ENCODE measurements at regions not wholly inside any gene's neighbourhood (a gene's known extent, or its start where the extent isn't known, plus 50 kb on each side); places are given as distances from the start of the nearest gene placed in this dataset.
"Not testable (repeated sequence)": the region's sequence is repeated elsewhere in the genome, so short reads cannot be mapped to it uniquely, and the experiment has no call there.

DNA sequence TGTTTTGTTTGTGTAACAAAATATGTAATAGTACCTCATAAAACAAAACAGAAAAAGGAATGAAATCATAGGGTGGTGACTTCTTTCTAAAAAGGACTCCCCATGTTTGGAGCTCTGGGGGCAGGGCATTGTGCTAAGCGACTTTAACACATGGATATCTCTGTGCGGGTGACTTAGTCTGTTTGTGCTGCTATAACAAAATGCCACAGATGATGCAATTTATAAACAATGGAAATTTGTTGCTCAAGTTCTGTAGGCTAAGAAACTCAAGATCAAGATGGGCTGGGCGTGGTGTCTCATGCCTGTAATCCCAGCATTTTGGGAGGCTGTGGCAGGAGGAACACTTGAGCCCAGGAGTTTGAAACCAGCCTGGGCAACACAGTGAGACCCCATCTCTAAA, 85.4 kb upstream of the SIM2 start:
- 89% methylated on average over 3 of the region's 3 CpGs for WGBS

DNA sequence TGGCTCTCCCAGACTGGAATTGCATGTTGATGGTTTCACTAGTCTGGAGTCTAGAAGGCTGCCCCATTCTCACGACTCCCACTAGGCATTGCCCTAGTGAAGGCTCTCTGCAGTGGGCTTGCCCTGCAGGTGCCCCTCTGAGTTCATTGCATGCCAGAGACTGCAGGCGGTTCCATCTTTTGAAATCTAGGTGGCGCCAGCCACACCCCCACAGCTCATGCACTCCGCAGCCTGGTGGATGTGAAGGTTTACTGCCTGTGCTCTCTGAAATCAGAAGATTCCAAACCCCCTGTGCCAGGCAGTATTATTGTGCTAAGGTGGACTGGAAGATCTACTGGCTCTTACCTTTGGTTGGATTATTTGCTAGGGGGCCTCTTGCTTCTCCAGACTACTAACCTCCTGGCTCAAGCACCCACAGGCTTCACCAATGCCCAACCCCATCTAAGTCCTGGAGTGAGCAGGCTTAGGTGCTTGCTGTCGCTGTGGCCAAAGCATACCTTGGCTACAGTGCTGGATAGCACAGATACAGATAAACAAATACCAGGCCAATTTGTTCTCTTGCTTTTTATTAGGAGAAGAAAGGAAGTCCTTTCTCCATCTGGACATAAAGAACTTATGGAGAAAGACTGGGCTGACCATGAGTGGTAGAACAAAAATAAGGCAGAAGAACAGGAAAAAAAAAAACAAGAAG, 83.5 kb upstream of the SIM2 start:
- Histone ChIP-seq H3K9me3 (no peaks in the 10 kb centered on the region), H3K36me3 (no peaks in the 10 kb centered on the region), H3K27me3 (replicated peaks; ENCODE audit: insufficient read depth) (no peaks in the 10 kb centered on the region), H3K27ac (peak overlapping the region; percentile 36 to 63), H3K4me1 (replicated peaks) (peaks cover 17% of the 10 kb centered on the region), H3K4me3 (no peak overlapping the region)
- TF ChIP-seq POLR2AphosphoS5 (IDR thresholded peaks at IDR 0.05) = peak; percentile 73
- no peak for TF ChIP-seq POLR2A (IDR thresholded peaks at IDR 0.05)
- DNase-seq (ENCODE audit: low spot score) = peak; percentile 26
- WGBS = 67% methylated on average over 5 of the region's 5 CpGs
- intact Hi-C loops (cut with DNase I) = no loop called here

More for the DNA sequence above, 85.4 kb upstream of the SIM2 start:
- H3K4me1 ChIP-seq (replicated peaks) = peaks cover 17% of the 10 kb centered on the region
- no peaks in the 10 kb centered on the region for H3K9me3 ChIP-seq
- intact Hi-C loops (cut with DNase I) = no loop called here
- no peak for DNase-seq (ENCODE audit: low spot score)
- H3K27ac ChIP-seq = peak overlapping the region in 1 of 2 donors; percentile 44
- H3K27me3 ChIP-seq (replicated peaks; ENCODE audit: insufficient read depth) = no peaks in the 10 kb centered on the region
- TF ChIP-seq POLR2A (IDR thresholded peaks at IDR 0.05) (no peak), POLR2AphosphoS5 (IDR thresholded peaks at IDR 0.05) (no peak)
- TF ChIP-seq, protein P1, sequence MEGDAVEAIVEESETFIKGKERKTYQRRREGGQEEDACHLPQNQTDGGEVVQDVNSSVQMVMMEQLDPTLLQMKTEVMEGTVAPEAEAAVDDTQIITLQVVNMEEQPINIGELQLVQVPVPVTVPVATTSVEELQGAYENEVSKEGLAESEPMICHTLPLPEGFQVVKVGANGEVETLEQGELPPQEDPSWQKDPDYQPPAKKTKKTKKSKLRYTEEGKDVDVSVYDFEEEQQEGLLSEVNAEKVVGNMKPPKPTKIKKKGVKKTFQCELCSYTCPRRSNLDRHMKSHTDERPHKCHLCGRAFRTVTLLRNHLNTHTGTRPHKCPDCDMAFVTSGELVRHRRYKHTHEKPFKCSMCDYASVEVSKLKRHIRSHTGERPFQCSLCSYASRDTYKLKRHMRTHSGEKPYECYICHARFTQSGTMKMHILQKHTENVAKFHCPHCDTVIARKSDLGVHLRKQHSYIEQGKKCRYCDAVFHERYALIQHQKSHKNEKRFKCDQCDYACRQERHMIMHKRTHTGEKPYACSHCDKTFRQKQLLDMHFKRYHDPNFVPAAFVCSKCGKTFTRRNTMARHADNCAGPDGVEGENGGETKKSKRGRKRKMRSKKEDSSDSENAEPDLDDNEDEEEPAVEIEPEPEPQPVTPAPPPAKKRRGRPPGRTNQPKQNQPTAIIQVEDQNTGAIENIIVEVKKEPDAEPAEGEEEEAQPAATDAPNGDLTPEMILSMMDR (IDR thresholded peaks at IDR 0.05) = no peak
- no peaks in the 10 kb centered on the region for H3K36me3 ChIP-seq
- no peak overlapping the region for H3K4me3 ChIP-seq

DNA sequence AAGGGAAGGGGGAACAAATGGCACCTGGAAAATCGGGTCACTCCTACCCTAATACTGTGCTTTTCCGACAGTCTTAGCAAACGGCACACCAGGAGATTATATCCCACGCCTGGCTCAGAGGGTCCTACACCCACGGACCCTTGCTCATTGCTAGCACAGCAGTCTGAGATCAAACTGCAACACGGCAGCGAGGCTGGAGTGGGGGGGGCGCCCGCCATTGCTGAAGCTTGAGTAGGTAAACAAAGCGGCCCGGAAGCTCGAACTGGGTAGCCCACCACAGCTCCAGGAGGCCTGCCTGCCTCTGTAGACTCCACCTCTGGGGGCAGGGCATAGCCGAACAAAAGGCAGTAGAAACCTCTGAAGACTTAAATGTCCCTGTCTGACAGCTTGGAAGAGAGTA, 82.1 kb upstream of the SIM2 start:
- H3K27me3 ChIP-seq (replicated peaks; ENCODE audit: insufficient read depth); H3K27ac ChIP-seq; H3K9me3 ChIP-seq; H3K4me3 ChIP-seq; H3K36me3 ChIP-seq; intact Hi-C loops (cut with DNase I); DNase-seq (ENCODE audit: low spot score): not testable (repeated sequence)
- H3K4me1 ChIP-seq (replicated peaks) = peaks cover 10% of the 10 kb centered on the region
- 92% methylated on average over 13 of the region's 13 CpGs for whole genome bisulfite sequencing

DNA sequence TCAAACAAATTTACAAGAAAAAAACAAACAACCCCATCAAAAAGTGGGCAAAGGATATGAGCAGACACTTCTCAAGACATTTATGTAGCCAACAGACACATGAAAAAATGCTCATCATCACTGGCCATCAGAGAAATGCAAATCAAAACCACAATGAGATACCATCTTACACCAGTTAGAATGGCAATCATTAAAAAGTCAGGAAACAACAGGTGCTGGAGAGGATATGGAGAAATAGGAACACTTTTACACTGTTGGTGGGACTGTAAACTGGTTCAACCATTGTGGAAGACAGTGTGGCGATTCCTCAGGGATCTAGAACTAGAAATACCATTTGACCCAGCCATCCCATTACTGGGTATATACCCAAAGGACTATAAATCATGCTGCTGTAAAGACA, 77.1 kb upstream of the SIM2 start:
- H3K27me3 ChIP-seq (replicated peaks; ENCODE audit: insufficient read depth); intact Hi-C loops (cut with DNase I); H3K27ac ChIP-seq; H3K9me3 ChIP-seq; H3K4me3 ChIP-seq; DNase-seq (ENCODE audit: low spot score); H3K4me1 ChIP-seq (replicated peaks); H3K36me3 ChIP-seq: not testable (repeated sequence)
- 82% methylated on average over 1 of the region's 1 CpG for WGBS

DNA sequence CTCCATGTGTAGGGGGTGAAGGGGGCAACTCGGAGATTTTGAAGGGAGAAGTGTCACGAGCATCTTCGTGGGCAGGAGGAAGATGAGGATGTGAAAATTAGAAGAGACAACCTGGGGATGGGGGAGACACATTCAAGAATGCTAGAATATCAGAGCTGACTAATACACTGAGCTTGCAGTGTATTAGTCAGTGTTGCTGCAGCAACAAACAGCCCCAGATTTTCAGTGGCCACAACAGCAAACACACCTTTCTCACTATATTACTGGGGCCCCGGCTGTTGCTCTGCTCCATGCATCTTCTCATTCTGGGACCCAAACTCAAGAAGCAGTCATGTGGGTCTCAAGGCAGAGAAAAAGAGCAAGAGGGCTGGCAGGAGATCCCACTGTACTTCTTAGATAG, 74.8 kb upstream of the SIM2 start:
- TF ChIP-seq POLR2A (IDR thresholded peaks at IDR 0.05) (no peak), POLR2AphosphoS5 (IDR thresholded peaks at IDR 0.05) (no peak)
- TF ChIP-seq, protein P1 (IDR thresholded peaks at IDR 0.05) = no peak
- Histone ChIP-seq H3K27me3 (replicated peaks; ENCODE audit: insufficient read depth) (no peaks in the 10 kb centered on the region), H3K4me1 (replicated peaks) (no peaks in the 10 kb centered on the region), H3K4me3 (no peak overlapping the region), H3K27ac (no peak overlapping the region), H3K36me3 (no peaks in the 10 kb centered on the region), H3K9me3 (no peaks in the 10 kb centered on the region)
- WGBS = 94% methylated on average over 4 of the region's 4 CpGs
- intact Hi-C loops (cut with DNase I) = no loop called here
- DNase-seq (ENCODE audit: low spot score) = no peak

DNA sequence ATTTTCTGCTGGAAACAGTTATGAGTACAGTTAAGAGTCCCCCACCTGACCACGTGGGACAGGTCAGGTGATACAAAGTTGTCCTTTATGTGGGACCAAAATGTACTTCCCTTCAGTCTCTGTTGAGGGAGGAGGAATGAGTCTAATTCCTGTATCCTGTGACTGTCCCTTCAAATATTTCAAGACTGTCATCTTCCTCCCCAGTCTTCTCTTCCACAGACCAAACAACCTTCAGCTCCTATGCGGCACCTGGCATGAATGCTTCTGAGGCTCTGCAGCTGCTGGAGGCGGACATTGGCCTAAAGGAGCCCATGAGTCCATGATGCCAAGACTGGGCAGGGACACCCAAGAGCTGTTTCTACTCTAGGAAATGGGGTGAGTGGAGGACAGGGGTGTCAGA, 72.1 kb upstream of the SIM2 start:
- WGBS = 91% methylated on average over 3 of the region's 3 CpGs
- no peak for DNase-seq (ENCODE audit: low spot score)
- no peak overlapping the region for H3K27ac ChIP-seq
- no peaks in the 10 kb centered on the region for H3K27me3 ChIP-seq (replicated peaks; ENCODE audit: insufficient read depth)
- TF ChIP-seq POLR2AphosphoS5 (IDR thresholded peaks at IDR 0.05) (no peak), POLR2A (IDR thresholded peaks at IDR 0.05) (no peak)
- TF ChIP-seq, protein P1 (IDR thresholded peaks at IDR 0.05) = no peak
- intact Hi-C loops (cut with DNase I) = no loop called here
- H3K4me1 ChIP-seq (replicated peaks) = no peaks in the 10 kb centered on the region
- no peak overlapping the region for H3K4me3 ChIP-seq
- H3K36me3 ChIP-seq = no peaks in the 10 kb centered on the region
- H3K9me3 ChIP-seq = no peaks in the 10 kb centered on the region

Data from prostate gland (tissue), 2 donors.